ENCODE measurements at regions not wholly inside any gene's neighbourhood (a gene's known extent, or its start where the extent isn't known, plus 50 kb on each side); places are given as distances from the start of the nearest gene placed in this dataset.
"Not testable (repeated sequence)": the region's sequence is repeated elsewhere in the genome, so short reads cannot be mapped to it uniquely, and the experiment has no call there.

GRCh38 chr20:5452691-5453090 is 135.9 kb upstream of the PROKR2 start:
- not testable (repeated sequence) for FAIRE-seq

GRCh38 chr20:5452286-5452685 is 135.5 kb upstream of the PROKR2 start:
- FAIRE-seq: not testable (repeated sequence)

- no peak for FAIRE-seq
Measured at GRCh38 chr20:5451643-5452210, 135.0 kb upstream of the PROKR2 start.

- FAIRE-seq: peak; percentile 48
Measured at GRCh38 chr20:5448449-5449118, 131.8 kb upstream of the PROKR2 start.

- no peak for FAIRE-seq
Measured at GRCh38 chr20:5447188-5447587, 130.4 kb upstream of the PROKR2 start.

DNA sequence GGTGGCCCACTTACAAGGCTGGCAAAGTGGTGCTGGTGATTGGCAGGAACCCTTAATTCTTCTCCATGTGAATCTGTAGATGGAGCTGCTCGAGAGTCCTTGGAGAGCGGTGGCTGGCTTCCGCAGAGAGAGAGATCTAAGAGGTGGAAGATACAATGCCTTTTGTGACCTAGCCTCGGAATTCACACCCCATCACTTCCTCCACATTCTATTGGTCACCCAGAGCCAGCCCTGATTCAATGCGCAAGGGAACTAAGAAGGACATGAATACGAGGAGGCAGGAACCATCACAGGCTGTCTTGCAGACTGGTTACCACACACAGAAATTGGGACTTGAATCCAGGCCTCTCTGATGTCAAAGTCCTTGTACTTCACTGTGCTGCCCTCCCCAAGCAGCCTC is 128.9 kb upstream of the PROKR2 start:
- no peak for FAIRE-seq

DNA sequence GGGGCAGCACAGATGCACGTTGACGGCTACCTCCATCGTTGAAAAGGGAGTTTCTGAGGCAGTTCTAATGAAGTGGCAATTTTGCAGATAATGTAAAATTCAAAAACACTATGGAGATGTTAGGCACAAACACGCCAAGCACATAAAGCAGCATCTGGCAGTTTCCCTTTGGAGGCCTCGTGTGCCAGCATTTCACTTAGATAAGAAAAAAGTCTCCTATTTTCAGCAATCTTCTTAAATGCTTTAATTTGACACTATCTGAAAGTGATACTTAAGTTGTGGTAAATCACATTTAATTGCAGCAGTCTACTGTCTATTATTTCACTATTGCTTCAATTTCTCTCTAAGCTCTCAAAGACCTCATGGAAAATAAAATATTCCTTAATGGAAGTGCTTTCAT is 125.3 kb upstream of the PROKR2 start:
- no peak for FAIRE-seq

DNA sequence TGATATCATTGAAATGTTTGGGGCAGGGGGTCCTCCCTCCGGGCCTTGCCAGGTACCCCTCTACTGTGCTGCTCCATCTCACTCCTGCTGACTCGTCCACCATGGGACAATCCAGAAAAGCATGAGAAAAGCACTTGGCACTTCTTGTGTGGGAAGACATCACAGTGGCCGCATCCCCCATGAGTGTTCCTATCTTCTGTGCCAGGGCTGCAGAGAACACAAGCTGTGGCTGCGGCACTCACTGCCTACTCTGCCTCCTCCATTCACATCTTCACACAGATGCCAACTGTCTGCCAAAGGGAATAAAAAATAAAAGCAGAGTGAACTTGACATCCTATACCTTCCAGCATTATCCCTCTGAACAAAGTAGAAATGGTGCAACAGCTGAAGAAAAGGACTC is 117.4 kb upstream of the PROKR2 start:
- no peak for FAIRE-seq

- FAIRE-seq: no peak
Measured at GRCh38 chr20:5433352-5433751, 116.6 kb upstream of the PROKR2 start.

DNA sequence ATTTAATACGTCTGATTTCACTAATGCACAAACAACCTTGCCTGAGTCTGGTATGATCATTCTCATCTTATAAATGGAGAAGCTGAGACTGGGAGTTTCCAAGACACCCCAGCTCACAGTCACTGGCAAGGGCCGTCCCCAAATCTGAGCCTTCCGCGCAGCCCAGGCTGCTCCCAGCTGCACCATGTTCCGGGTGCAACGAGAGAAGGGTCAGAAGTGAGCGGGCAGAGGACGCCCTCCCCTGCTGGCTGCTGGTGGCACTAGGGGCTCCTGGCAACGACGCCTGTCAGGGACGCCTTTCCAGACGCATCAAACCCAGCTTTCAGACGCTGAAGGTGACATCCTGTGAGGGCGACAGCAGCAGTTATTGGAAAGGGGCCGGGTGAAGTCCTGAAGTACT is 115.3 kb upstream of the PROKR2 start:
- no peak for FAIRE-seq

DNA sequence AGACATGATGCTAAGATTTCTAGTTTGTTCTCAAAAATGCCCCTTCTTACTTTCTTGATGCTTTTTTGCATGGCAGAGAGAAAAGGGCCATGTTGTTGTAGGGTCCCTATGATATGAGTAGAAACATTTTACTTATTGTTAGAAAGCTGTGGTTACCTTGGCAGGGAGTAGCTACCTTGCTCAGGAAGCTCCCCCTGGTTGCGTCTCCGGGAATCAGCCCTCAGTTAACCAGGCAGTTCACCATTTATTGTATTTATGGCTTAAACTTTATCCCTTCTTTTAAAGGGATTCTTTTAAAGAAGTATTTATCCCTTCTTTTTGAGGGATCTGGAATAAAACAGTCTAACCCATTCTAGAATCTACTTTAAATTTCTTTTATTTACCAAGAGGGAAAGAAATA is 113.9 kb upstream of the PROKR2 start:
- no peak for FAIRE-seq

- no peak for FAIRE-seq
Measured at GRCh38 chr20:5426026-5426425, 109.3 kb upstream of the PROKR2 start.

GRCh38 chr20:5416086-5416485 is 99.3 kb upstream of the PROKR2 start:
- no peak for FAIRE-seq

GRCh38 chr20:5413394-5413793 is 96.6 kb upstream of the PROKR2 start:
- no peak for FAIRE-seq

- FAIRE-seq: no peak
Measured at GRCh38 chr20:5410470-5410869, 93.7 kb upstream of the PROKR2 start.

DNA sequence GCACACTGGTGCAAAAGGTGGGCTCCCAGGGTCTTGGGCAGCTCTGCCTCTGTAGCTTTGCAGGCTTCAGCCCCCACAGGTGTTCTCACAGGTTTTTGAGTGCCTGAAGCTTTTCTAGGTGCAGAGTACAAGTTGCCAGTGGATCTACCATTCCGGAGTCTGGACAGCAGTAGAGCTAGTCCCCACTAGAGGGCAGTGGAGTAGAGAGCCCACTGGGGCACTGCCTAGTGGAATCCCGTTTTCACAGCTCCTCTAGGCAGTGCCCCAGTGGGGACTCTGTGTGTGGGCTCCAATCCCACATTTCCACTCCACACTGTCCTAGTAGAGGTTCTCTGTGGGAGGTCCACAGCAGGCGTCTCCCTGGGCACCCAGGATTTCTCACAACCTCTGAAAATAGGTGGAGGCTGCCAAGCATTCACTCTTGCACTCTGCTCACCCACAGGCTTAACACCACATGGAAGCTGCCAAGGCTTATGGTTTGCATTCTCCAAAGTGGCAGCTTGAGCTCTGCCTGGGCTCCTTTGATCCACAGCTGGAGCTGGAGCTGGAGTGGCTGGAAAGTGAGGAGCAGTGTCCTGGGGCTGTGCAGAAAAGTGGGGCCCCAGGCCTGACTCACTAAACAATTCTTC is 86.3 kb upstream of the PROKR2 start:
- FAIRE-seq: no peak

DNA sequence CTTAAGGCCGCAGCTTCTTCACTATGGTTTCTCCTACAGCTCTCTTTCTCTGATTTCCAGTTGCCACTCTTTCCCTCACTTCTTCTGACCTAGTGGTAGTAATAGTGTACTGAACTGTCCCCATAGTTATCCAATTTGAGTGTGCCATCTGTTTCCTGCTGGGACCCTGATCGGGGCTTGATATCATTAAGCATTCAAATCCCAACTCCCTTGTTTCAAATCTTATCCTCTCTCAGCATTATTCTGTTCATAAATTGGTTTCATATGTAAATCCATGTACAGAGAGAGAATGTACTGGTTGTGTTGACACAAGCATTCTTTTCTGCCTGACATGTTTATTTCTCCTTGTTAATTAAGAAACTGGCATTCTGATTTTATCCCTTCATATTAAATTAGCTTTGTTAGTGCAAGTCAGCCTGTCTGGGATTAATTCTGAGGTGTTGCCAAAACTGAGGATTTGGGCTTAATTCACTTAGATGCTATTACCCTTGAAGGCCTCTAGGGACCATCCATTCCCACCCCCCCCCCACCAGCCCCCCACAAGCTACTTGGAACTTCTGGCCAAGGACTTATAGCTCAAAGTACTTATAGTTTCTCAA is 84.6 kb upstream of the PROKR2 start:
- no peak for FAIRE-seq

- FAIRE-seq: no peak
Measured at GRCh38 chr20:5400164-5400762, 83.5 kb upstream of the PROKR2 start.

DNA sequence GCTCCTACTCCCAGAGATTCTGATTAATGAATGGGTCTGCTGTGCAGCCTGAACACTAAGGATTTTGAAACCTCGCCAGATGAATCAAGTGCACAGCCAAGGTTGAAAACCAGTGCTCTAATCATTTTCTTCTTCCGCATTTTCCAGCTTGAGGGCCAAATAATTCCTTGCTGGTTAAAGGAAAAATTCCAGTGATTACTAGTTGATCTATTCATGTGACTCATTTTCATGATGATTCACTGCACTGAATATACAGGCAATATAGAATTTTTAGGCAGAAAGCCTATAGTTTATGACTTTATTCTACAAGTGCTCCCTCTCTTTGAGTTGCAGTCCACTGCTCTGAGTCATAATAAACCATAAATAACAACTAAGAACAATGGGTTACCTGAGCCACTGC is 80.6 kb upstream of the PROKR2 start:
- FAIRE-seq: no peak

GRCh38 chr20:5395932-5396727 is 79.4 kb upstream of the PROKR2 start:
- no peak for FAIRE-seq

DNA sequence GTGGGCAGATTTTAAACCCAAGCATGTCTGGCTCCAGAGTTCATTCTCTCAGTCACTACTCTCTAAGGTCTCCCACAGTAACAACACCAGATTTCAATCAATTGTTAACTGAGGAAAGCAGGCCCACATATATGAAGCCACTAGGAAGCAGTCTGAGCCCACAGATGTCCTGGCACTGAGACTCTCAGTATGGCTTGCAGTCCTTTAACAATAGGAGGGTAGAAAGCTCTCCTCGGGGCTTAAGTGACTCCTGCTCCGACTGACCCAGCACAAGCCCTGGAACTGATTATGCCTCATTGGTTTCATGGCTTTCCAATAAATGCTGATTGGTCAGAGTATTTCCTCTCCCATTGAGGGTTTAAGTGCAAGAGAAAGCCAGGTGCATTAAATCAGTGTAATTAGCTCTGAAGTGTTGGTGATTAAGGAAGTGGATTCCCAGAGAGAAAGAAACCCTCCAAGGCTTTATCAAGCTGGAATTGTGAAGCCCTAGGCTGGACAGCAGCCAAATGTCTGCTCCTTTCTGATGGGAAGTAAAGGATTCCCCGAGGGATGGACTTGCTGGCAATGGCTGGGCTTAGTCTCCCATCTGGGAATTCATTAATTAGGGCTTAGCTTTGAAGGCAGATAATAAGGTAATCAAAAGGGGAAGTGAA is 76.6 kb upstream of the PROKR2 start:
- no peak for FAIRE-seq

DNA sequence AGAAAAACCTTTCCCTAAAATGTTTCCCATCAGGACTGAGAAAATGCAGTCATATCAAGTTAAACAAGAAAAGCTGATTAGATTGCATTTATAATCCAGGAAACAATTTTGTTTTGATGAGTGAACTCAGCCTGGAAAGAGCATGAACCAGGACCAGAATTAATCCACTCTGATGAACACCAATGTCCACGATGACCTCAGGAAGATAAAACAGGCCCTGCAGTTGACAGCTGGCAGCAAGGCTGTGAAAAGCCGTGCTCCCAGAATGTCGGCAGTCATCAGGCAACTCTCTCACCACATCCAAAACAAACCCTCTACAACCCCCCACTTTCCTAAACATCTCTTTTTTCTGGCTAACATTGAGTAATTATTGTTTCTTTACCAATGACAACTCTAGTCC is 74.0 kb upstream of the PROKR2 start:
- FAIRE-seq: no peak

Data from G401.6 (cell line).